ENCODE measurements at regions not wholly inside any gene's neighbourhood (a gene's known extent, or its start where the extent isn't known, plus 50 kb on each side); places are given as distances from the start of the nearest gene placed in this dataset.

DNA sequence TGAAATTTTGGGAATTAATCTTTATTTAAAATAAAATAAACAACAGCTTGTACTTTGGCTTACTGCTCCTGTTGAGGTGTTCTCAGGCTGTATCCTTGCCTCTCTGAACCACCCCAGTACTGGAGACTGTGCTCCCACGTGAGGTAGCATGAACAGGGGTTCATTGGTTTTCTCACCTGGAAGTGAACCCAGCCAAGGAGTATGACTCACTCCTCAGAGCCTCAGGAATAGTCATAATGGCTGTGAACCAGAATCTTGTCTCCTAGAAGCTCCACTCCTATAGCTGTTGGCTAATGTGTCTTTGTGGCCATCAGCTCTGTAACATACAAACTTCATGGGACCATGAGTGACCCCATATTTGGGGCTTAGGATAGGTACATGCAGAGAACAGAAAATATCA is 122.5 kb upstream of the ST8SIA2 start:
- Histone ChIP-seq H3K36me3 (ENCODE audit: control insufficient read depth, insufficient read depth, low read length) (no peaks in the 10 kb centered on the region), H3K4me3 (replicated peaks; ENCODE audit: low read depth, low read length) (no peak overlapping the region), H3K27me3 (replicated peaks; ENCODE audit: control insufficient read depth, insufficient read depth, low read length) (no peaks in the 10 kb centered on the region; the same call in 1 of the 2 replicates)
- TF ChIP-seq CTCF (IDR thresholded peaks at IDR 0.05; ENCODE audit: insufficient read depth, low read length, poor library complexity, severe bottlenecking), result no peak
- no peak for DNase-seq (ENCODE audit: extremely low read depth, insufficient read length)

DNA sequence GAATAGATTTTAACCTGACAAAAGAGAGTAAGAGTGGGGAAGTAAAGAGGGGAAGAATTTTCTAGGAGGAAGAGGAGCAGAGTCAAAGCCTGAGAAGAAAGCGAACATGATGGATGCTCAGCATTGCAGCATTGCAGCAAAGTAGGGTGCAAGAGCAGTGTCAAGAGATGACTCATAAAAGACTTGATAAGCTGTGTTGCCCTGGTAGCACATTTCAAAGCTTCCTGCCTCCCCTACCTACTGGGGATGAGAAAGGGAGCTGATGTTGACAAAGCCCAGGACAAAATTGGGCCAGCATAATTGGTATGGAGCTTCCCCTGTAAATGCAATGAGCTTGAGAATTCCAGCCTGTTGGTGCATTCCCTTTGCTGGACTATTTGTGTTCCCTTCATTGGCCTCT is 121.6 kb upstream of the ST8SIA2 start:
- H3K4me3 ChIP-seq (replicated peaks; ENCODE audit: low read depth, low read length), result no peak overlapping the region
- H3K36me3 ChIP-seq (ENCODE audit: control insufficient read depth, insufficient read depth, low read length), result no peaks in the 10 kb centered on the region
- H3K27me3 ChIP-seq (replicated peaks; ENCODE audit: control insufficient read depth, insufficient read depth, low read length), result no peaks in the 10 kb centered on the region; the same call in 1 of the 2 replicates
- DNase-seq (ENCODE audit: extremely low read depth, insufficient read length), result no peak
- TF ChIP-seq CTCF (IDR thresholded peaks at IDR 0.05; ENCODE audit: insufficient read depth, low read length, poor library complexity, severe bottlenecking), result no peak

DNA sequence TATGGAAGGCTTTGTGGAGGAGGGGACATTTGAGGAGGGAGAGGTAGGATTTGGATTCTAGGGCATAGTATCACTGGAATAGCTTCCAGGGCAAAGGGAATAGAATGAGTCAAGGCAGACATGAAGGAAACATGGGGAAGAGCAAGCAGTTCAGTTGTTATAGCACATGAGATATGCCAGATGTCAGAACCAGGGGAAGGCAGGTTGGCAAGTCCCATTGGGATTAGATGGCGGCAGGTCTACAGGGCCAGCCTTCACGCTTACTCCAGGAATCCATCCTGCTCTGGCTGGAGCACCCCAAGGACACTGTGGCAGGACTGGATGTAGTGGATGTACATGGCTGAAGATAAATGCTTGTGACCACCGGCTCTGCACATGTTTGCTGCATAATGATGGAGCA is 120.4 kb upstream of the ST8SIA2 start:
- H3K4me3 ChIP-seq (replicated peaks; ENCODE audit: low read depth, low read length), result no peak overlapping the region
- no peaks in the 10 kb centered on the region; the same call in 1 of the 2 replicates for H3K27me3 ChIP-seq (replicated peaks; ENCODE audit: control insufficient read depth, insufficient read depth, low read length)
- TF ChIP-seq CTCF (IDR thresholded peaks at IDR 0.05; ENCODE audit: insufficient read depth, low read length, poor library complexity, severe bottlenecking), result no peak
- H3K36me3 ChIP-seq (ENCODE audit: control insufficient read depth, insufficient read depth, low read length), result no peaks in the 10 kb centered on the region
- DNase-seq (ENCODE audit: extremely low read depth, insufficient read length), result no peak

GRCh38 chr15:92273723-92274122 is 120.0 kb upstream of the ST8SIA2 start:
- no peak for DNase-seq (ENCODE audit: extremely low read depth, insufficient read length)
- H3K4me3 ChIP-seq (replicated peaks; ENCODE audit: low read depth, low read length), result no peak overlapping the region
- H3K27me3 ChIP-seq (replicated peaks; ENCODE audit: control insufficient read depth, insufficient read depth, low read length), result no peaks in the 10 kb centered on the region; the same call in none of the 2 replicates
- no peaks in the 10 kb centered on the region for H3K36me3 ChIP-seq (ENCODE audit: control insufficient read depth, insufficient read depth, low read length)
- no peak for TF ChIP-seq CTCF (IDR thresholded peaks at IDR 0.05; ENCODE audit: insufficient read depth, low read length, poor library complexity, severe bottlenecking)

DNA sequence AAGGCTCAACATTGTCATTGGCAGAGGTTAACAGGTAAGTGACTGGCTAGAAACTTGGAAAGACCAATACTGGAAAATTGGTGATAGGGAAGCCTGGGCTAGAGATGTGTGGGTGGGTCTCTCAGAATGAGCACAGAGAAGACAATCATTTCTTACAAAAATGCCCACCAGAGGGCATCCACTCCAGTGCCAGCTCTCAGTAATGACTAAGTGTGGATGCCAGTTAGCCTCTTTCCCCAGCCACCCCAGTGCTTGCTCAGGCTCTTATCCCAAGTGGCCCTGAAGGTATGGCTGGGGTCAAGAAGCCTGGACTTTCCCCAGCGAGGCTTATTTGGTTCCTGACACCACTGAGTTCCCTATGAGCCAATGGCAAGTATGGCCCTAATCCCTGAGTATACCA is 115.9 kb upstream of the ST8SIA2 start:
- no peak for DNase-seq (ENCODE audit: extremely low read depth, insufficient read length)
- peak; percentile 58 for TF ChIP-seq CTCF (IDR thresholded peaks at IDR 0.05; ENCODE audit: insufficient read depth, low read length, poor library complexity, severe bottlenecking)

GRCh38 chr15:92283813-92284212 is 109.9 kb upstream of the ST8SIA2 start:
- TF ChIP-seq CTCF (IDR thresholded peaks at IDR 0.05; ENCODE audit: insufficient read depth, low read length, poor library complexity, severe bottlenecking), result no peak
- H3K4me3 ChIP-seq (replicated peaks; ENCODE audit: low read depth, low read length), result no peak overlapping the region
- DNase-seq (ENCODE audit: extremely low read depth, insufficient read length), result no peak
- H3K27me3 ChIP-seq (replicated peaks; ENCODE audit: control insufficient read depth, insufficient read depth, low read length), result peaks cover 1% of the 10 kb centered on the region
- no peaks in the 10 kb centered on the region for H3K36me3 ChIP-seq (ENCODE audit: control insufficient read depth, insufficient read depth, low read length)

More for the DNA sequence above, 115.9 kb upstream of the ST8SIA2 start:
- Histone ChIP-seq H3K36me3 (ENCODE audit: control insufficient read depth, insufficient read depth, low read length) (no peaks in the 10 kb centered on the region), H3K27me3 (replicated peaks; ENCODE audit: control insufficient read depth, insufficient read depth, low read length) (peaks cover 1% of the 10 kb centered on the region), H3K4me3 (replicated peaks; ENCODE audit: low read depth, low read length) (no peak overlapping the region)

Data from GM06990 (cell line).